GM10266 (cell line): ENCODE measurements at regions not wholly inside any gene's neighbourhood (a gene's known extent, or its start where the extent isn't known, plus 50 kb on each side); places are given as distances from the start of the nearest gene placed in this dataset.

ENCODE experiments used
- DNase-seq: peaks from one replicate; pipeline ENCODE4 v3.0.0; 2012; ENCODE audit errors: extremely low spot score
- CTCF ChIP-seq: IDR thresholded peaks from 2 replicates; pipeline ENCODE4 v1.5.1; 2012; ENCODE audit warnings: mild to moderate bottlenecking, low read depth; ENCODE audit not compliant: control insufficient read depth, insufficient read depth; ENCODE audit errors: missing control alignments

GRCh38 chr2:120425014-120425413 lies 79.1 kb downstream of the INHBB start:
- no peak for DNase-seq
- TF ChIP-seq CTCF = no peak

DNA sequence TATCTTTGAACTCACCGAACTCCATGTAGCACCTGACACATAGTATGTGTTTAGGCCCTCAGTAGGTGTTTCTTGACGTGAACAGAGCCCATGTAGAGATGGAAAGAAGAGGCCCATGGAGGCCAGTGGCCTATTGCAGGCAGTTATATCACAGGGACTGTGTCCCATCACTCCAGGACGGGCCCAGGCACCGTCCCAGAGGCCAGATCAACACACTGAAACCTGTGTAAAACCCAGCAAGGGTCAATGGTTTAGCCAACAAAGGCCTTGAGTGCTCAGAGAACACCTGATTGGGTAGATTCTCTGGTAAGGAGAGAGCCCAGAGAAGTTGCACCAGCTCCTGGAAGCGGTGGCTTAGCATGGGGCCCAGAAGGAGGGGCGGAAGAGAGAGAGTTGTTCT lies 82.8 kb downstream of the INHBB start:
- no peak for TF ChIP-seq CTCF
- no peak for DNase-seq

DNA sequence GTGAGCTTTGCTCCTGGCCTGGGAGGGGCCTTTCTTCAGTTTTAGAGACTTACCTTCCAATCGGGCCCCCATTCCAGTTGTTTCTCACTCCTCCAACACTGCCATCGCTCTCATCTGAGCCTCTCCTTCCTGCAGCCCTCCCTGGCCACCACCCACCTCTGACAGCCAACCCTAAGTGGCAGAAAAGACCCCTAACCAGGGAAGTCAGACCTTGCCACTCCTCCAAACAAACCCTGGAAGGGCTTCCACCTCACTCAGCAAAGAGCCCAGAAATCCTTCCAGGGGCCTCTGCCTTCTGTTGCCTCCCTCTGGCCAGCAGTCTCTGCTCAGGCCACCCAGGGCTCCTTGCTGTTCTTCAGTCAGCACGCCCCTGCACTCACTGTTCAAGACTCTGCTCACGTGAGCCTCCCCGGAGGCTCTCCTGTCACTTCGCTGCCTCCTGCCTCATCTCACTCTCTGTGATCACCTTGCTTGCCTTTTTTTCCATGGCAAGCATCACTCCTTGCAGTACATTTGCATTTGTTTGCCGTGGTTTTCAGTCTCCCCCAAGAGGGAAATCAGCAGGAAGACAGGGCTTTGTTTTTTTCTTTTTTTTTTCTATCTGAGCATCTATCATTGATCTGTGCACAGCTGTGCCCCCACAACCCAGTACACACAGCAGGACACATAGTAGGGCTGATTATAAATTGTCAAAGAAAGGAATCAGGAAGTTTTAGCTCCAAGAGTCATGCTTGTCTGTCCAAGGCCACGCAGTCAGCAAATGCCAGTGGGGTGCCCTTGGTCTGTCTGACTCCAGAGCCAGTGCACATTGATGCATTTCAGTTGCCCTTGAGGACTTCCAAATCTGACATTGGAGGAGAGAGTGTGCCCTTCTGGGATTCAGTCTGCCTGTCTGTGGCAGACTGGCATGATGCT lies 83.9 kb downstream of the INHBB start:
- TF ChIP-seq CTCF = no peak
- no peak for DNase-seq

- DNase-seq = no peak
- no peak for TF ChIP-seq CTCF
Measured at GRCh38 chr2:120430501-120430830, 84.5 kb downstream of the INHBB start.

DNA sequence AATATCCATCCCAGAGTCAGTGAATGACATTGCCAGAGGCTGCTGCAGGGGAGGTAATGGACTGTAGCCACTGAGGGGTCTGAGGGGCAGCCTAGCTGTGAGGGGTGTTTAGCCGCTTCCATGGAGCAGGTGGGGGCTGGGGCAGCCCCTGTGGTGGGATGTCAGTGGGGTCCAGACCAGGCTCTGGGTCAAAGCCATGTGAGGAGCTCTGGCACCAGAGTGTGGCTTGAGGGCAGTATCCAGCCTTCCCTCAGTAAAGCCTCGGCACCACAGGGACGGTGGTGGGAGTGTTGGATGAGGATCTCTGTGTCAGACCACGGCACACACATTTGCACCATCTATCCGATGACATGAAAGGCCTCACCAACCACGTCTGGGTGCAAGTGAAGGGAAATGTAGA lies 85.0 kb downstream of the INHBB start:
- DNase-seq = no peak
- no peak for TF ChIP-seq CTCF

- DNase-seq = no peak
- TF ChIP-seq CTCF = no peak
Measured at GRCh38 chr2:120431386-120432292, 85.7 kb downstream of the INHBB start.
